HEK293 (cell line): ENCODE measurements at regions not wholly inside any gene's neighbourhood (a gene's known extent, or its start where the extent isn't known, plus 50 kb on each side); places are given as distances from the start of the nearest gene placed in this dataset.

Experiments used
- CTCF ChIP-seq: fragments of 450-650 bp; formaldehyde crosslinking; IDR thresholded peaks from 2 replicates; pipeline ENCODE4 v1.5.1; 2016; ENCODE audit warnings: missing biosample characterization, missing genetic modification characterization
- KLF10 ChIP-seq: fragments of 450-650 bp; IDR thresholded peaks from 2 replicates; pipeline ENCODE4 v1.5.1; 2018; ENCODE audit warnings: missing biosample characterization, mild to moderate bottlenecking, missing genetic modification characterization
- ZNF18 ChIP-seq: fragments of 450-650 bp; formaldehyde crosslinking; IDR thresholded peaks from 2 replicates; pipeline ENCODE4 v1.5.1; 2016; ENCODE audit warnings: missing biosample characterization, missing genetic modification characterization
- ZNF24 ChIP-seq: fragments of 450-650 bp; formaldehyde crosslinking; IDR thresholded peaks from 2 replicates; pipeline ENCODE4 v1.5.1; 2016; ENCODE audit warnings: missing biosample characterization, missing genetic modification characterization
- ZNF350 ChIP-seq: fragments of 450-650 bp; formaldehyde crosslinking; IDR thresholded peaks from 2 replicates; pipeline ENCODE4 v1.5.0; 2017; ENCODE audit warnings: missing biosample characterization, mild to moderate bottlenecking, missing genetic modification characterization
- ZNF639 ChIP-seq: fragments of 450-650 bp; formaldehyde crosslinking; IDR thresholded peaks from 2 replicates; pipeline ENCODE4 v1.5.1; 2016; ENCODE audit warnings: missing biosample characterization, missing genetic modification characterization
- ZNF747 ChIP-seq: fragments of 450-650 bp; formaldehyde crosslinking; IDR thresholded peaks from 2 replicates; pipeline ENCODE4 v1.5.1; 2016; ENCODE audit warnings: missing biosample characterization, missing genetic modification characterization
- ZNF777 ChIP-seq: fragments of 450-650 bp; formaldehyde crosslinking; IDR thresholded peaks from 2 replicates; pipeline ENCODE4 v1.5.1; 2017; ENCODE audit warnings: missing biosample characterization, missing genetic modification characterization, borderline replicate concordance
- TF ChIP-seq, protein P1 (sequence below): fragments of 450-650 bp; formaldehyde crosslinking; IDR thresholded peaks from 2 replicates; pipeline ENCODE4 v1.5.1; 2016; ENCODE audit warnings: missing biosample characterization, missing genetic modification characterization
- TF ChIP-seq, protein P2 (sequence below): fragments of 450-650 bp; formaldehyde crosslinking; IDR thresholded peaks from 2 replicates; pipeline ENCODE4 v1.5.1; 2016; ENCODE audit warnings: missing biosample characterization, missing genetic modification characterization
- TF ChIP-seq, protein P3 (sequence below): fragments of 450-650 bp; formaldehyde crosslinking; IDR thresholded peaks from 2 replicates; pipeline ENCODE4 v1.5.1; 2016; ENCODE audit warnings: missing biosample characterization, missing genetic modification characterization

DNA sequence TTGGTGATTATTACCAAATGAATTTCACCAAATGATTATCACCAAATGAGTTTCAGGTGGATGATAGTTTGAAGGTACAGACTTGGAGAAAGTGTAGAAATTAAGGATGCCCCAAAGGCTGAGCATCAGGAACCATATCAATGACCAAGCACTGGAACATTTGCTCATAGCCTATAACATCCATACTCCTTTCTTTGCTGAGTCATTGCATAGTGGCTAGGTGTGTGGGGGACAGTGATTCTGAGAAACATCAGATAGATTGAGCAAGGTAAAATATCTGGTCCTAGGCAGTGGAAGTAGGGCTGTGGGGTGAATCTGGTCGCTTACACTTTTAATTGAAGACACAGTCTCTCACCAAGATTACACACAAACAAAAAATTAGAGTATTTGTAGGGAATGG, 1362.5 kb upstream of the PABPC4L start:
- no peak for TF ChIP-seq ZNF777 (tag by site-specific recombination)
- TF ChIP-seq CTCF: no peak
- TF ChIP-seq ZNF350 (tag by site-specific recombination): no peak
- TF ChIP-seq ZNF24 (tag by site-specific recombination): no peak
- no peak for TF ChIP-seq ZNF747
- TF ChIP-seq, protein P1, sequence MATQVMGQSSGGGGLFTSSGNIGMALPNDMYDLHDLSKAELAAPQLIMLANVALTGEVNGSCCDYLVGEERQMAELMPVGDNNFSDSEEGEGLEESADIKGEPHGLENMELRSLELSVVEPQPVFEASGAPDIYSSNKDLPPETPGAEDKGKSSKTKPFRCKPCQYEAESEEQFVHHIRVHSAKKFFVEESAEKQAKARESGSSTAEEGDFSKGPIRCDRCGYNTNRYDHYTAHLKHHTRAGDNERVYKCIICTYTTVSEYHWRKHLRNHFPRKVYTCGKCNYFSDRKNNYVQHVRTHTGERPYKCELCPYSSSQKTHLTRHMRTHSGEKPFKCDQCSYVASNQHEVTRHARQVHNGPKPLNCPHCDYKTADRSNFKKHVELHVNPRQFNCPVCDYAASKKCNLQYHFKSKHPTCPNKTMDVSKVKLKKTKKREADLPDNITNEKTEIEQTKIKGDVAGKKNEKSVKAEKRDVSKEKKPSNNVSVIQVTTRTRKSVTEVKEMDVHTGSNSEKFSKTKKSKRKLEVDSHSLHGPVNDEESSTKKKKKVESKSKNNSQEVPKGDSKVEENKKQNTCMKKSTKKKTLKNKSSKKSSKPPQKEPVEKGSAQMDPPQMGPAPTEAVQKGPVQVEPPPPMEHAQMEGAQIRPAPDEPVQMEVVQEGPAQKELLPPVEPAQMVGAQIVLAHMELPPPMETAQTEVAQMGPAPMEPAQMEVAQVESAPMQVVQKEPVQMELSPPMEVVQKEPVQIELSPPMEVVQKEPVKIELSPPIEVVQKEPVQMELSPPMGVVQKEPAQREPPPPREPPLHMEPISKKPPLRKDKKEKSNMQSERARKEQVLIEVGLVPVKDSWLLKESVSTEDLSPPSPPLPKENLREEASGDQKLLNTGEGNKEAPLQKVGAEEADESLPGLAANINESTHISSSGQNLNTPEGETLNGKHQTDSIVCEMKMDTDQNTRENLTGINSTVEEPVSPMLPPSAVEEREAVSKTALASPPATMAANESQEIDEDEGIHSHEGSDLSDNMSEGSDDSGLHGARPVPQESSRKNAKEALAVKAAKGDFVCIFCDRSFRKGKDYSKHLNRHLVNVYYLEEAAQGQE: no peak
- no peak for TF ChIP-seq KLF10 (tag by site-specific recombination)
- no peak for TF ChIP-seq ZNF18 (tag by site-specific recombination)
- TF ChIP-seq ZNF639: no peak
- TF ChIP-seq, protein P2, sequence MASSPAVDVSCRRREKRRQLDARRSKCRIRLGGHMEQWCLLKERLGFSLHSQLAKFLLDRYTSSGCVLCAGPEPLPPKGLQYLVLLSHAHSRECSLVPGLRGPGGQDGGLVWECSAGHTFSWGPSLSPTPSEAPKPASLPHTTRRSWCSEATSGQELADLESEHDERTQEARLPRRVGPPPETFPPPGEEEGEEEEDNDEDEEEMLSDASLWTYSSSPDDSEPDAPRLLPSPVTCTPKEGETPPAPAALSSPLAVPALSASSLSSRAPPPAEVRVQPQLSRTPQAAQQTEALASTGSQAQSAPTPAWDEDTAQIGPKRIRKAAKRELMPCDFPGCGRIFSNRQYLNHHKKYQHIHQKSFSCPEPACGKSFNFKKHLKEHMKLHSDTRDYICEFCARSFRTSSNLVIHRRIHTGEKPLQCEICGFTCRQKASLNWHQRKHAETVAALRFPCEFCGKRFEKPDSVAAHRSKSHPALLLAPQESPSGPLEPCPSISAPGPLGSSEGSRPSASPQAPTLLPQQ (tag by site-specific recombination): no peak
- TF ChIP-seq, protein P3, sequence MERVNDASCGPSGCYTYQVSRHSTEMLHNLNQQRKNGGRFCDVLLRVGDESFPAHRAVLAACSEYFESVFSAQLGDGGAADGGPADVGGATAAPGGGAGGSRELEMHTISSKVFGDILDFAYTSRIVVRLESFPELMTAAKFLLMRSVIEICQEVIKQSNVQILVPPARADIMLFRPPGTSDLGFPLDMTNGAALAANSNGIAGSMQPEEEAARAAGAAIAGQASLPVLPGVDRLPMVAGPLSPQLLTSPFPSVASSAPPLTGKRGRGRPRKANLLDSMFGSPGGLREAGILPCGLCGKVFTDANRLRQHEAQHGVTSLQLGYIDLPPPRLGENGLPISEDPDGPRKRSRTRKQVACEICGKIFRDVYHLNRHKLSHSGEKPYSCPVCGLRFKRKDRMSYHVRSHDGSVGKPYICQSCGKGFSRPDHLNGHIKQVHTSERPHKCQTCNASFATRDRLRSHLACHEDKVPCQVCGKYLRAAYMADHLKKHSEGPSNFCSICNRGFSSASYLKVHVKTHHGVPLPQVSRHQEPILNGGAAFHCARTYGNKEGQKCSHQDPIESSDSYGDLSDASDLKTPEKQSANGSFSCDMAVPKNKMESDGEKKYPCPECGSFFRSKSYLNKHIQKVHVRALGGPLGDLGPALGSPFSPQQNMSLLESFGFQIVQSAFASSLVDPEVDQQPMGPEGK: no peak
